CD4-positive, alpha-beta T cell treated with Interleukin-4 for 4 hours (primary cell): ENCODE measurements at regions not wholly inside any gene's neighbourhood (a gene's known extent, or its start where the extent isn't known, plus 50 kb on each side); places are given as distances from the start of the nearest gene placed in this dataset.
"Not testable (repeated sequence)": the region's sequence is repeated elsewhere in the genome, so short reads cannot be mapped to it uniquely, and the experiment has no call there.

ENCODE experiments used
- DNase-seq: peaks from one replicate; pipeline ENCODE4 v3.0.0-alpha.2; 2020

- no peak for DNase-seq
Measured at GRCh38 chr3:38964646-38965045, 87.1 kb downstream of the SCN11A start.

DNA sequence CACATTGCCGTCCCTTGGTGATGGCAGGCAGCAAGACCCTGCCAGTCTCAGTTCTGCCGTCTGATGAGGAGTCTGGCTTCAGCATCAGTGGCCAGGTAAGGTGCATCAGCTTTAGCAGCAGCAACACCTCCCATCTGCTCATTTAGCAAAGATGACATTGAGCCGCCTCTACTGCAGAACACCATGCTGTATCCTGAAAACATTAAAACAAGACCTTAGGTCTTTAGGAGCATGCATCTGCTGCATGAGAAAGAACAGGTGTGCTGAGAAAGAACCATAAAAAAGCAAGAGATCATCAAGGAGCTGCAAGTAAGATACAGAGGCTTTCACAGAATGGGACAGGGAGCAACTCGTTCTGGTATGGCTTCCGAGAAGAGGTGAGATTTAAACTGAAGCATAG, 87.5 kb downstream of the SCN11A start:
- DNase-seq = no peak

DNA sequence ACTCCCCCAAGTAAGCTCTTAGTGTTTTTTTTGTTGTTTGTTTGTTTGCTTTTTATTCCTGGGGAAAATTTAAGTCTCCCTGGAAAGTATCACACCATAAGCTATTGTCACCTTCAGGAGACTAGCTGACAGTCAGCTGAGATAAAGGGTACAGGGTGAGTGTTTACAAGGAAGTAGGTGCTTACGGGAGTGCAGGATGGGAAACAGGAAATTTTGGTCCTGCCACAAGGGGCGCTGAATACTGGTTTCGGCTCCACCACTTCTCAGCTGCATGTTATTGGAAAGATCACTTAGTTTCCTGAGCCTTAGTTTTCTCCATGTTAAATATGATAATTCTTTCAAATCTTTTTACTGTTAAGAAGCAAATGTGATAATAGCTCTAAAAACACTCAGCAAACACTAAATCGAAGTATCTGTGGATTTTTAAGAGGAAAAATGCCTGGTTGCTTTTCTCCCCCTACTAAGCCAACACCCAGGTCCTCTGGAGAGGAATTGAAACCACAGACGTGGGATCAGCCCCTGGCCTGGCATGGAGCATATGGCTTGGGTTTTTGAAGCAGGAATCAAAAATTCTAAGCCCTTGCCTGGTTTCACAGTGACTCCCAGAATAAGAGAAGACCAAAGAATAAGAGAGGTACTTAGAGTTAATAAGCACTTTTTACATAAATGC, 90.7 kb downstream of the SCN11A start:
- DNase-seq = peak; percentile 19

GRCh38 chr3:38960042-38960622, 91.6 kb downstream of the SCN11A start:
- DNase-seq = no peak

DNA sequence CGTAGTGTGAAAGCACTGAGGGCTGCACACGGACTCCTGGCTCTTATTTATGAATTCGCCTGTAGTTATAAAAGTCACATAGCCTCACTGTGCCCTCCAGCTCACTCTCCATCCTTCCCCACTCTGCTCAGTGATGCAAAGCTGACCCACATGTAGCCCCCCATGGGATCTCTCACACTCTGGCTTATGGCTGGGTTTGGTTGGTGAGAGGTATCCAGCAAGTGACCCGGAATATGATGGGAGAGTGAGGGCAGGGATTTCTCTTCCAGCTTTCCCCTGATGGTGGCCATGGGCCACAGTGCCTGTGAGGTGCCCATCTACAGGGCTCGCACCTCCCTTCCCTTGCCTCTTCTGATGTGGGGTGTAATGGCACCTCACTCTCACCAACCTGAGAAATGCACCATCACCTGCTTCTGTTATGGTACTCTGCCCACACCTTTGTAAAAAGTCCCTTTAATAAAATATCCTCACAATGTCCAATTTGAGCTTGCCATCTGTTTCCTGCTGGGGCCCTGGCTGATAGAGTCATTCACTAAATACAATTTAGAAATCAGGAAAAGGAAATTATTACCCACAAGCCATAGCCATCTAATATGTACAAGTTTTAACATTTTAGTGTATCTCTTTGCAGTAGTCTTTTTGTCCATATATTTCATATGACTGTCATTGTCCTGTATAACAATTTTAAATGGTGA, 93.6 kb downstream of the SCN11A start:
- DNase-seq = no peak

- no peak for DNase-seq
Measured at GRCh38 chr3:38957296-38957695, 94.4 kb downstream of the SCN11A start.

DNA sequence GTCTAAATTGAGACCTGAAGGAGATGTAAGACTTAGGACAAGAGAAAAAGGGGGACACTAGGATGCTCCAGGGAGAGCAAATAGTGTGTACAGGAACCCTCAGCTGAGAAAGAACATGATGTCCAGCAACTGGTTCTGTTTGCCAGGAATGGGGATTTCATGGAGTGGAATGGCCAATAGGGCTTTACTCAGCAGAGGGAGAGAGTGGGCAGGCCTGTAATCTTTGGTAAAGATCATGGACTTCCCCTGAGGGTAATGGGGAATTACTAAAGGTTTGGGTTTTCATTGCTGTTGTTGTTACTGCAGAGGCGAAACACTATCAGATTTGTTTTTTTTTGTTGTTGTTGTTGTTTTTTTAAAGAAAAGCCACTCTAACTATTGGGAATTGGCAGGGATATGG, 99.0 kb downstream of the SCN11A start:
- DNase-seq = no peak

DNA sequence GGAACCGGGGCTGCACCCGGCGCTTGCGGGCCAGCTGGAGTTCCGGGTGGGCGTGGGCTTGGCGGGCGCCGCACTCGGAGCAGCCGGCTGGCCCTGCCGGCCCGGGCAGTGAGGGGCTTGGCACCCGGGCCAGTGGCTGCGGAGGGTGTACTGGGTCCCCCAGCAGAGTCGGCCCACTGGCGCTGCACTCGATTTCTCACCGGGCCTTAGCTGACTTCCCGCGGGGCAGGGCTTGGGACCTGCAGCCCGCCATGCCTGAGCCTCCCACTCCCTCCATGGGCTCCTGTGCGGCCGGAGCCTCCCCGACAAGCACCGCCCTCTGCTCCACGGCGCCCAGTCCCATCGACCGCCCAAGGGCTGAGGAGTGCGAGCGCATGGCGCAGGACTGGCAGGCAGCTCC, 100.6 kb downstream of the SCN11A start:
- not testable (repeated sequence) for DNase-seq

- DNase-seq = no peak
Measured at GRCh38 chr3:38950581-38950980, 101.2 kb downstream of the SCN11A start.

- no peak for DNase-seq
Measured at GRCh38 chr3:38949994-38950393, 101.8 kb downstream of the SCN11A start.

DNA sequence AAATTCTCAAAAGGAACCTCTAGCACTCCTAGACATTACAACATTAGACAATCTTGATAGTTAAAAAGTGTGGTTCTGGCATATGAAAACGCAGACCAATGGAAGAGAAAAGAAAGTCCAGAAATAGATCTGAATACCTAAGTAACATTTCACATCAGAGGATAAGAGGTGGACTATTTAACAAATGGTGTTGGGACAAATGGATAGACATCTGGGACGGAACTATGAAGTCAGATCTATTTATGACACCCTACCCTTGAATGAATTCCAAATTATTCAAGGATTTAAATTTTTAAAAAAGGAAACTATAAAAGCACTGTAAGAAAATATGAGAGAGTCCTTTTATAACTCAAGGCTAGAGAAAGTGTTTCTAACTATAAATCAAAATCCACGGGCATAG, 111.3 kb downstream of the SCN11A start:
- DNase-seq = no peak

GRCh38 chr3:38925351-38925750, 109.3 kb upstream of the SCN10A start:
- no peak for DNase-seq

- DNase-seq = no peak
Measured at GRCh38 chr3:38916706-38917105, 100.7 kb upstream of the SCN10A start.

DNA sequence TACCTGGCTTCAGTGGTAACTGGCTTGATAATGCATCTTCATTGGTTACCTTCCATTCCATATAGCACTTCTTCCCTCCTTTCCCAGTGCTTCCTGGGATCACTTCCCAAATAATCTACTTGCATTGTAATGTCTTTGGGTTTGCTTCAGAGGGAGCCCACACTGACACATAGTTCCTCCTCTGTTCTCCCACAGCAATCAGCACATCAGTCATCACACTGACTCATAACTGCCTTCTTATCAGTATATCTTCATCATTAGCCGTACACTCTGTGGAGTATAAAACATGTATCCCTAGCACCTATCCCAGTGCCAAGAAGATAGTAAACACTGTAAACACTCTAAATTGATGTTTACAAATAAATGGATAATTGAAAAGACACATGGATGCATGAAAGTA, 91.4 kb upstream of the SCN10A start:
- DNase-seq = no peak

DNA sequence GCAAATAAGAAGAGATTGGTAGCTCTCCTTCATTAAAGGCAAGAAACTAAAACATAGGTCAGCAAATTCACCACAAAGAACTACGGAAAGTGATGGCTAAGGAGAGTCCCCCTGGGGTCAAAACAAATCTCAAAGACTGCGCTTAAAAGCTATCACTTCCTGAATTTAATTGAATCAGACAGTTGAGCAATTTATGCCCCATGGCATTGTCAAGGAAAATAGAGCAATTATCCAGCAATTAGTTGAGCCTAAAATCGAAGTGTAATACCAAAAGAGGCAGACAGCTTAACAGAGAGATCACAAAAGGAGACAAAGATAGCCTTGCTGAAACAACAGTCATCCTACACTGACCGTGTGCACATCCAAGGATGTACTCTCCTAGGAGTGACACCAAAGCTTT, 74.4 kb upstream of the SCN10A start:
- no peak for DNase-seq

DNA sequence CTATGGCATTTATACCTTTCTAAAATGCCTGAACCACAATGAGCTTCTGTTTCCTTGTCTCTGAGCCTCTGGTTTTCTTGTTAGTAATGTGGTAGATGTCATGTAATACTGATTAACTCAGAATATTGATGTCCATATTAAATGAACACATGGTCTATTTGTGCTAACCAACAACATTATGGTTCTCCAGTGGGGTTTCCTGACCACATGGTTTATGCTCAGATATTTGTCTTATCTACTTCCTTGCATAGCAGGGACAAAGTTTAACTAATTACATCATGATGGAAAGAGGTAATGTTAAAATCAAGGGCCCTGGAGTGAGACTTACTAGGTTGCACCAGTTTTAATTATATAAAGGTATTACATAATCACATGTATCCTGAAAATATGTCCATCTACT, 62.6 kb upstream of the SCN10A start:
- DNase-seq = no peak
